ENCODE measurements at regions not wholly inside any gene's neighbourhood (a gene's known extent, or its start where the extent isn't known, plus 50 kb on each side); places are given as distances from the start of the nearest gene placed in this dataset.

DNA sequence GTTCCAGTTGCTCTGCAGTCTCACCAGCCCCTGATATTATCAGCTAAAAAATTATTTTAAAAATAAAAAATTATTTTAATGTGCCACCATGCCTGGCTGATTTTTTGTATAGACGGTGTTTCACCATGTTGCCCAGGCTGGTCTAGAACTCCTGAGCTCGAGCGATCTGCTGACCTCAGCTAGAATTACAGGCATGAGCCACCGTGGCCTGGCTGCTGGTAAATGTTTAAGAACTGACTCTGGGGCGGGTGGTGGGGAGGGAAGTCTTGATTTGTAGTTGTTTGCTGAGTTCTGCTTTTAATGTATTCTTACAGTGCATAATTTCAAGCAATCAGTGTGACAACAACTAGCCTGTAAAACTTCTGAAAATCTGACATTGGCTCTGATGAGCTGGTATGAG lies 120.9 kb upstream of the PLET1 start:
- TF ChIP-seq, protein P1, sequence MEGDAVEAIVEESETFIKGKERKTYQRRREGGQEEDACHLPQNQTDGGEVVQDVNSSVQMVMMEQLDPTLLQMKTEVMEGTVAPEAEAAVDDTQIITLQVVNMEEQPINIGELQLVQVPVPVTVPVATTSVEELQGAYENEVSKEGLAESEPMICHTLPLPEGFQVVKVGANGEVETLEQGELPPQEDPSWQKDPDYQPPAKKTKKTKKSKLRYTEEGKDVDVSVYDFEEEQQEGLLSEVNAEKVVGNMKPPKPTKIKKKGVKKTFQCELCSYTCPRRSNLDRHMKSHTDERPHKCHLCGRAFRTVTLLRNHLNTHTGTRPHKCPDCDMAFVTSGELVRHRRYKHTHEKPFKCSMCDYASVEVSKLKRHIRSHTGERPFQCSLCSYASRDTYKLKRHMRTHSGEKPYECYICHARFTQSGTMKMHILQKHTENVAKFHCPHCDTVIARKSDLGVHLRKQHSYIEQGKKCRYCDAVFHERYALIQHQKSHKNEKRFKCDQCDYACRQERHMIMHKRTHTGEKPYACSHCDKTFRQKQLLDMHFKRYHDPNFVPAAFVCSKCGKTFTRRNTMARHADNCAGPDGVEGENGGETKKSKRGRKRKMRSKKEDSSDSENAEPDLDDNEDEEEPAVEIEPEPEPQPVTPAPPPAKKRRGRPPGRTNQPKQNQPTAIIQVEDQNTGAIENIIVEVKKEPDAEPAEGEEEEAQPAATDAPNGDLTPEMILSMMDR (IDR thresholded peaks at IDR 0.05): no peak
- TF ChIP-seq ZFX (IDR thresholded peaks at IDR 0.05; ENCODE audit: borderline replicate concordance): no peak
- no peak overlapping the region for H3K27ac ChIP-seq

DNA sequence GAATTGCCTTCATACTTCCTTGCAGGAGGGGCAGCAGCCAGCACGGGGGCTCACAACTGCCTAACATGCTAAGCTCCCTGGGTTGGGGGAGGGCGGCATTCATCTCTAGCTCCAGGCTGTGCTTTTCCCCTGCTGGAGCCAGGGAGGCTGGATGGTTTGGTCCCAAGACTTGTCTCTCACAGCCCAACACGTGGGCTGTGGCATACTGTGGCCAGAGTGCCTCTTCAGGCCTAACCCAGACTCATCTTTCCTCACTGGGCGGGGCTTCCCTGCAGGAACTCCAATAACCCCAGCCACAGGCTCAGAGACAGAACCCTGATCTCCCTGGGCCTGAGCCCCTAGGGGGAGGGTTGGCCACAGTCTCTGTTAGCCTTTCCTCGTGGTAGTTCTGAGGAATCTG lies 121.9 kb upstream of the PLET1 start:
- H3K27ac ChIP-seq: no peak overlapping the region
- TF ChIP-seq ZFX (IDR thresholded peaks at IDR 0.05; ENCODE audit: borderline replicate concordance): no peak
- TF ChIP-seq, protein P1 (IDR thresholded peaks at IDR 0.05): no peak

DNA sequence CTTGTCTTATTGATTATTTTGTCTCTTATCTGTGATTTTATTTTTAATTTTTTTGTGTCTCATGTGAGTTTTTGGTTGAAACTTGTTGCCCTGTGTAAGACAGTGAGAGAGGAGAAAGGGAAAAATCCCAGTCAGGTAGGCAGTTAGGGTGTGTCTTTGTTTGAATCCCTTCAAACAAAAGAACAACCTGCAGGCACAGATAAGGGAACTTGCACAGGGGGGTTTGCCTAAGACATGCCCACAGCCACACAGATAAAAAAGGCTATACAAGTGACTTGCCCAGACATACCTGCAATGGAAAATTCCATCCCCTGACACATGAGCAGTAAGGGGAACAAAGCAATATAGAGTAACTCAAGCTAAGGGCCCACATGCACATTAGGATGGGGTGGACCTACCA lies 127.8 kb upstream of the PLET1 start:
- TF ChIP-seq, protein P1 (IDR thresholded peaks at IDR 0.05): no peak
- no peak for TF ChIP-seq ZFX (IDR thresholded peaks at IDR 0.05; ENCODE audit: borderline replicate concordance)
- H3K27ac ChIP-seq: no peak overlapping the region

DNA sequence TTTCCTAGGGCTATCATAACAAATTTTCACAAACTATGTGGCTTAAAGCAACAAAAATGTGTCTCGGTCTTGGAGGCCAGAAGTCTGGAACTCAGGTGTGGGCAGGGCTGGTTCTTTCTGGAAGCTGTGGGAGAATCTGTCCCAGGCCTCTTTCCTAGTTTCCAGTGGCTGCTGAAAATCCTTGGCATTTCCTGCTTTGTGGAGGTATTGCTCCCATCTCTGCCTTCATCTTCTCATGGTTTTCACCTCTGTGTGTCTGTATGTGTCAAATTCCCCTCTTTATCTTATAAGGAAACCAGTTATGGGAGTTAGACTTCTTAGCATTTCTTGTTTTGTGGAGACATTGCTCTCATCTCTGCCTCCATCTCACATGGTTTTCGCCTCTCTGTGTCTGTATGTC lies 130.4 kb upstream of the PLET1 start:
- TF ChIP-seq ZFX (IDR thresholded peaks at IDR 0.05; ENCODE audit: borderline replicate concordance): no peak
- TF ChIP-seq, protein P1 (IDR thresholded peaks at IDR 0.05): no peak
- H3K27ac ChIP-seq: no peak overlapping the region

DNA sequence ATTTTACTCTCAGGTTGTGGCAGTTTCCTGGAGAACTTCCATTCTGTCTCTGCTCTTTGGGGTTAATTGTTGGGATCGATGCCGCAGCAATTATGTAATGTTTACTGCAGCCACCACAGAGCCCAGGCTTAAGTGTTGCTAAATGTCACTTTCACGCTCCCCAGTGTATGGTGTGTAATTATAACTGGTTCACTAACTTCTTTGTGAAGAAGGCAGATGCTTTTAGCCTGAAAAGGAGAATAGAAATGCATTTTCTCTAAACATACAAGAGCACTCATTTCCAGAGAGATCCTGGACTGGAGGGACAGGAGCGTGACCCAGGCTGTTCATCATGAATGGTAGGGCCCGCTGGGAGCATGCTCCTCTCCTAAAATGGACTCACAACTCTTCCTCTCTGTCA lies 132.2 kb upstream of the PLET1 start:
- TF ChIP-seq, protein P1 (IDR thresholded peaks at IDR 0.05): no peak
- TF ChIP-seq ZFX (IDR thresholded peaks at IDR 0.05; ENCODE audit: borderline replicate concordance): no peak
- H3K27ac ChIP-seq: no peak overlapping the region

DNA sequence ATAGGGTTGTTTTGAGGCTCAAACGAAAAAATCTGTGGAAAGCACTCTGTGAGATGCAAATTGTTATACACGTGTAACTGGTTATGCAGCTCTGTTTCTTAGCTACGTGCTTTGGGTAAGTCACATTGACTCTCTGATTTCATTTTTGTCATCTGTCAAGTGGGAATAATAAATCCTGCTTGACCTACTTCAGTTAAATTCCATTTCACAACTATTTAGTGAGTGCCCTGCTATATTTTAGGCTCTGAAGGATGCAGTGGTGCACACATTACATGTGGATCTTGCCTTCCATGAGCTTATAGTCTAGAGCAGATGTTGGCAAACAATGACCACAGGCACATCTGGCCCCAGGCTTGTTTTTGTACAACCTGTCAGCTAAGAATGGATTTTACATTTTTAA lies 133.6 kb upstream of the PLET1 start:
- TF ChIP-seq, protein P1 (IDR thresholded peaks at IDR 0.05): no peak
- no peak for TF ChIP-seq ZFX (IDR thresholded peaks at IDR 0.05; ENCODE audit: borderline replicate concordance)
- H3K27ac ChIP-seq: no peak overlapping the region

DNA sequence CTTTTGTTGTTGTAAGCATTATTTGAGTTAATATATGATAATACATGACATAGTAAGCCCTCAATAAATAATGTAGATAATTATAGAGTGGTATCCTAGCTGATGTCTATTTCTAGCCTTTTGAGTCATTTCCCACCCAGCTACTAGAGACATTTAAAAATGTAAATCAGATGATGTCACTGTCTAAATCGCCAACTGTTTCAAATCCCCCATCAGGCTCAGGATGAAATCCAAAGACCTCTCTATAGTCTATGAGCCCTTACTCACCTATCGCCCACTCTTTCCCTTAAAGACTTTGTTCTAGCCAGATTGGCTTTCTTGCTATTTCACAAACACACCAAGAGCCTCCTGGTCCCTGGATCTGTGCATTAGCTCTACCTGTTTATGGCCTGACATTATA lies 135.4 kb upstream of the PLET1 start:
- TF ChIP-seq, protein P1 (IDR thresholded peaks at IDR 0.05): no peak
- no peak for TF ChIP-seq ZFX (IDR thresholded peaks at IDR 0.05; ENCODE audit: borderline replicate concordance)
- no peak overlapping the region for H3K27ac ChIP-seq
